IMR-90 (cell line): ENCODE measurements at regions not wholly inside any gene's neighbourhood (a gene's known extent, or its start where the extent isn't known, plus 50 kb on each side); places are given as distances from the start of the nearest gene placed in this dataset.

Experiments
- ATAC-seq: fragments of 200-7000 bp; cut with Tn5 transposase; 2 replicates; pipeline ENCODE4 v1.9.1; 2020; ENCODE audit warnings: low read depth, mild to moderate bottlenecking, moderate library complexity
- BruUV-seq: library from RNA; stranded (reverse); fragments of 400-500 nt; replicated peaks from 2 replicates; lab custom pipeline; 2021; lab: Mats Ljungman, UMichigan
- CTCF ChIA-PET: fragments of 300-600 bp; formaldehyde crosslinking; extraction: SDS; loops from one replicate; lab custom pipeline; 2021; ENCODE audit warnings: antibody characterized with exemption; lab: Yijun Ruan, JAX
- POLR2A ChIA-PET: fragments of 300-600 bp; sonication (Branson Sonifier 250); formaldehyde crosslinking; loops from one replicate; lab custom pipeline; 2022; ENCODE audit warnings: antibody characterized with exemption; ENCODE audit not compliant: unreplicated experiment; lab: Charles Lee
- DNase-seq: peaks from one replicate; pipeline ENCODE4 v3.0.0; 2013
- H2AFZ ChIP-seq: replicated peaks from 2 replicates; pipeline ENCODE3; 2013; ENCODE audit warnings: low read length, mild to moderate bottlenecking; ENCODE audit not compliant: poor library complexity
- H2AK5ac ChIP-seq: 2 replicates; pipeline ENCODE4 v1.6.1; 2013; ENCODE audit warnings: low read depth, low read length, inconsistent platforms
- H2AK9ac ChIP-seq: replicated peaks from 2 replicates; pipeline ENCODE3; 2013; ENCODE audit warnings: mild to moderate bottlenecking, low read depth, low read length, moderate library complexity; ENCODE audit not compliant: poor library complexity
- H2BK120ac ChIP-seq: 2 replicates; pipeline ENCODE4 v1.6.1; 2013; ENCODE audit warnings: low read depth, low read length, inconsistent platforms
- H2BK15ac ChIP-seq: 3 replicates; pipeline ENCODE4 v1.6.1; 2013; ENCODE audit warnings: low read depth, low read length, inconsistent platforms
- H2BK20ac ChIP-seq: 2 replicates; pipeline ENCODE4 v1.6.1; 2013; ENCODE audit warnings: low read depth, mild to moderate bottlenecking, inconsistent platforms, low read length, moderate library complexity
- H2BK5ac ChIP-seq: 2 replicates; pipeline ENCODE4 v1.6.1; 2013; ENCODE audit warnings: mild to moderate bottlenecking, low read depth, low read length, inconsistent platforms; ENCODE audit not compliant: poor library complexity, severe bottlenecking
- H3K14ac ChIP-seq: replicated peaks from 2 replicates; pipeline ENCODE4 v1.6.1; 2013; ENCODE audit warnings: low read depth, low read length, inconsistent platforms
- H3K18ac ChIP-seq: 2 replicates; pipeline ENCODE4 v1.6.1; 2013; ENCODE audit warnings: low read depth, low read length, control low read depth
- H3K23ac ChIP-seq: 2 replicates; pipeline ENCODE4 v1.6.1; 2013; ENCODE audit warnings: low read depth, low read length, inconsistent platforms
- H3K27ac ChIP-seq: 2 replicates; pipeline ENCODE4 v1.5.1; 2013; ENCODE audit warnings: mild to moderate bottlenecking, control low read depth, low read length; ENCODE audit not compliant: insufficient read depth
- H3K27me3 ChIP-seq: 2 replicates; pipeline ENCODE4 v1.6.1; 2013; ENCODE audit warnings: low read length; ENCODE audit not compliant: control insufficient read depth, insufficient read depth
- H3K36me3 ChIP-seq: 2 replicates; pipeline ENCODE4 v1.6.1; 2013; ENCODE audit warnings: low read length, mixed read lengths; ENCODE audit not compliant: control insufficient read depth, insufficient read depth
- H3K4ac ChIP-seq: 2 replicates; pipeline ENCODE4 v1.6.1; 2013; ENCODE audit warnings: low read depth, low read length, inconsistent platforms
- H3K4me1 ChIP-seq: 2 replicates; pipeline ENCODE4 v1.6.1; 2013; ENCODE audit warnings: low read length, mixed read lengths; ENCODE audit not compliant: control insufficient read depth, insufficient read depth
- H3K4me2 ChIP-seq: 2 replicates; pipeline ENCODE4 v1.6.1; 2013; ENCODE audit warnings: low read depth, mild to moderate bottlenecking, control low read depth, low read length, moderate library complexity
- H3K4me3 ChIP-seq: 2 replicates; pipeline ENCODE4 v1.5.1; 2013; ENCODE audit warnings: low read depth, mild to moderate bottlenecking, control low read depth, low read length, moderate library complexity; ENCODE audit not compliant: insufficient read depth
- H3K56ac ChIP-seq: 2 replicates; pipeline ENCODE4 v1.6.1; 2013; ENCODE audit warnings: low read length, inconsistent platforms; ENCODE audit not compliant: insufficient read depth; ENCODE audit errors: extremely low read depth
- H3K79me1 ChIP-seq, 2 experiments: 2 replicates each; pipeline ENCODE4 v1.6.1; 2013; ENCODE audit warnings: low read length in 2 of 2, inconsistent platforms in 1 of 2, low read depth in 1 of 2
- H3K9ac ChIP-seq: 2 replicates; pipeline ENCODE4 v1.6.1; 2013; ENCODE audit warnings: low read depth, low read length, control low read depth
- H3K9me1 ChIP-seq: 2 replicates; pipeline ENCODE4 v1.6.1; 2013; ENCODE audit warnings: low read length, inconsistent platforms; ENCODE audit not compliant: insufficient read depth
- H3K9me3 ChIP-seq: 2 replicates; pipeline ENCODE4 v1.6.1; 2013; ENCODE audit warnings: low read length; ENCODE audit not compliant: control insufficient read depth, insufficient read depth
- H4K20me1 ChIP-seq: 2 replicates; pipeline ENCODE4 v1.6.1; 2013; ENCODE audit warnings: low read length, inconsistent platforms; ENCODE audit not compliant: insufficient read depth
- H4K5ac ChIP-seq: 2 replicates; pipeline ENCODE4 v1.6.1; 2013; ENCODE audit warnings: mild to moderate bottlenecking, low read depth, low read length, control low read depth
- H4K8ac ChIP-seq, 2 experiments: 2 replicates each; pipeline ENCODE4 v1.6.1; 2013; ENCODE audit warnings: low read depth in 2 of 2, low read length in 2 of 2, control low read depth in 1 of 2, inconsistent platforms in 1 of 2
- H4K91ac ChIP-seq: 2 replicates; pipeline ENCODE4 v1.6.1; 2013; ENCODE audit warnings: low read depth, low read length, inconsistent platforms; ENCODE audit not compliant: insufficient read depth
- BHLHE40 ChIP-seq: fragments of 150-350 bp; IDR thresholded peaks from 2 replicates; pipeline ENCODE4 v1.6.1; 2016; ENCODE audit warnings: mild to moderate bottlenecking, low read depth, low read length
- CEBPB ChIP-seq: IDR thresholded peaks from 2 replicates; pipeline ENCODE4 v1.6.1; 2012; ENCODE audit warnings: low read depth, low read length, improper control_type of control experiment
- CHD1 ChIP-seq: IDR thresholded peaks from 2 replicates; pipeline ENCODE4 v1.6.1; 2012; ENCODE audit warnings: low read depth, low read length, improper control_type of control experiment
- FOS ChIP-seq: fragments of 150-350 bp; IDR thresholded peaks from 2 replicates; pipeline ENCODE4 v1.6.1; 2016; ENCODE audit warnings: low read depth, low read length
- MAFK ChIP-seq: IDR thresholded peaks from 2 replicates; pipeline ENCODE4 v1.6.1; 2012; ENCODE audit warnings: low read depth, low read length, improper control_type of control experiment
- MAZ ChIP-seq: IDR thresholded peaks from 2 replicates; pipeline ENCODE4 v1.6.1; 2012; ENCODE audit warnings: low read depth, mild to moderate bottlenecking, low read length, improper control_type of control experiment, moderate library complexity, borderline replicate concordance
- MXI1 ChIP-seq: IDR thresholded peaks from 2 replicates; pipeline ENCODE4 v1.6.1; 2012; ENCODE audit warnings: low read depth, mild to moderate bottlenecking, low read length, moderate library complexity, borderline replicate concordance
- NFE2L2 ChIP-seq: fragments of 150-350 bp; IDR thresholded peaks from 2 replicates; pipeline ENCODE4 v1.6.1; 2016; ENCODE audit warnings: low read depth, mild to moderate bottlenecking, low read length
- POLR2A ChIP-seq: IDR thresholded peaks from 2 replicates; pipeline ENCODE4 v1.6.1; 2012; ENCODE audit warnings: mild to moderate bottlenecking, low read depth, low read length
- RAD21 ChIP-seq: IDR thresholded peaks from 2 replicates; pipeline ENCODE4 v1.6.1; 2012; ENCODE audit warnings: low read length, improper control_type of control experiment
- RCOR1 ChIP-seq: IDR thresholded peaks from 2 replicates; pipeline ENCODE4 v1.6.1; 2012; ENCODE audit warnings: mild to moderate bottlenecking, low read length, improper control_type of control experiment; ENCODE audit not compliant: insufficient replicate concordance
- RFX5 ChIP-seq: IDR thresholded peaks from 2 replicates; pipeline ENCODE4 v1.8.0; 2012; ENCODE audit warnings: low read depth, mild to moderate bottlenecking, low read length, moderate library complexity
- SMC3 ChIP-seq: fragments of 150-350 bp; IDR thresholded peaks from 2 replicates; pipeline ENCODE4 v1.6.1; 2016; ENCODE audit warnings: low read depth, mild to moderate bottlenecking, antibody characterized with exemption, low read length, moderate library complexity
- WGBS, 2 experiments: methylation state at CpG; one replicate each; pipeline versions ENCODE4 v1.1.5 to v1.1.7; 2013; ENCODE audit warnings: missing lambda C conversion rate in 2 of 2; ENCODE audit not compliant: insufficient read length in 1 of 2; ENCODE audit errors: extremely low coverage in 2 of 2; 5-methylcytosine and 5-hydroxymethylcytosine counted together
- dilution Hi-C: fragments of 300-500 bp; cut with HindIII; formaldehyde crosslinking; loops from one replicate; pipeline ENCODE4 v1.14.3; 2018; ENCODE audit warnings: low sequenced_read_pairs; ENCODE audit not compliant: unreplicated experiment
- in situ Hi-C: fragments of 300-500 bp; cut with MboI; formaldehyde crosslinking; loops from 3 replicates; pipeline ENCODE4 v1.14.3; 2019; ENCODE audit warnings: low sequenced_read_pairs, inconsistent platforms, mixed read lengths
- intact Hi-C: fragments of 100-400 bp; cut with micrococcal nuclease; formaldehyde crosslinking; loops from 2 replicates; pipeline ENCODE4 v1.10.0; 2022
- TF ChIP-seq, protein P1 (sequence below): conservative IDR thresholded peaks from 2 replicates; pipeline ENCODE4 v1.5.1; 2012; ENCODE audit warnings: mild to moderate bottlenecking, low read depth, low read length, improper control_type of control experiment
- TF ChIP-seq, protein P2 (sequence below): fragments of 150-350 bp; IDR thresholded peaks from 2 replicates; pipeline ENCODE4 v1.6.1; 2017; ENCODE audit warnings: mild to moderate bottlenecking, antibody characterized with exemption, low read length, low read depth
- TF ChIP-seq, protein P3 (sequence below): fragments of 150-350 bp; IDR thresholded peaks from 2 replicates; pipeline ENCODE4 v1.6.1; 2016; ENCODE audit warnings: low read depth, mild to moderate bottlenecking, low read length, moderate library complexity, borderline replicate concordance

DNA sequence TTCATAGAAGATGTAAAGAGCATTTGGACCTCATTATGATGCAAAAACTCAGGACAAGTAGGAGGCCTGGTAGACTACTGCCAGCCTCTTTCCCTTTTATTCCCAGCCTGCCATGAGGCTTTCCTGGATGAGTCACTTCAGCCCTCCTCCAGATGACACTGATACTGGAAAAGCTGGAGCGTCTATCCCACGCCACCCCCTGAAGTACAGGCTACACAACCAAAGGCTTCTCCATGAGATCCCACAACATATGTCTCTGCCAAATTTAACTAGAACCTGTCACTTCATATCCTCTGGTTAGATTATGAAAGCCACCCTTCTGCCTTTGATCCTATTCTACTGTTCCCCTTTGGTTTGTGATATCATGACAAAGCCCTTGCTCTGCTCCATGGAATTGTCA lies 56.1 kb upstream of the CPNE4 start:
- Histone ChIP-seq H3K4me1 (no peaks in the 10 kb centered on the region), H4K91ac (no peak overlapping the region), H3K9ac (no peak overlapping the region), H3K9me1 (no peaks in the 10 kb centered on the region), H3K79me1 (no peaks in the 10 kb centered on the region), H2AFZ (no peak overlapping the region), H4K8ac (no peak overlapping the region), H3K56ac (no peak overlapping the region), H2BK120ac (no peak overlapping the region), H3K27ac (no peak overlapping the region), H2BK5ac (no peak overlapping the region), H3K14ac (no peak overlapping the region), H3K27me3 (no peaks in the 10 kb centered on the region), H2AK5ac (no peak overlapping the region), H2BK15ac (no peak overlapping the region), H3K4me3 (no peak overlapping the region), H3K9me3 (no peaks in the 10 kb centered on the region), H2AK9ac (no peak overlapping the region), H3K23ac (no peak overlapping the region), H4K5ac (no peak overlapping the region), H3K18ac (no peak overlapping the region), H3K36me3 (no peaks in the 10 kb centered on the region), H3K4ac (no peak overlapping the region), H2BK20ac (no peak overlapping the region), H4K20me1 (no peaks in the 10 kb centered on the region), H3K4me2 (no peak overlapping the region)
- ChIA-PET POLR2A (no interaction called here), CTCF (no interaction called here)
- in situ Hi-C loops: no loop called here
- BruUV-seq: no TSS peak
- no peak for TF ChIP-seq RAD21
- TF ChIP-seq, protein P1, sequence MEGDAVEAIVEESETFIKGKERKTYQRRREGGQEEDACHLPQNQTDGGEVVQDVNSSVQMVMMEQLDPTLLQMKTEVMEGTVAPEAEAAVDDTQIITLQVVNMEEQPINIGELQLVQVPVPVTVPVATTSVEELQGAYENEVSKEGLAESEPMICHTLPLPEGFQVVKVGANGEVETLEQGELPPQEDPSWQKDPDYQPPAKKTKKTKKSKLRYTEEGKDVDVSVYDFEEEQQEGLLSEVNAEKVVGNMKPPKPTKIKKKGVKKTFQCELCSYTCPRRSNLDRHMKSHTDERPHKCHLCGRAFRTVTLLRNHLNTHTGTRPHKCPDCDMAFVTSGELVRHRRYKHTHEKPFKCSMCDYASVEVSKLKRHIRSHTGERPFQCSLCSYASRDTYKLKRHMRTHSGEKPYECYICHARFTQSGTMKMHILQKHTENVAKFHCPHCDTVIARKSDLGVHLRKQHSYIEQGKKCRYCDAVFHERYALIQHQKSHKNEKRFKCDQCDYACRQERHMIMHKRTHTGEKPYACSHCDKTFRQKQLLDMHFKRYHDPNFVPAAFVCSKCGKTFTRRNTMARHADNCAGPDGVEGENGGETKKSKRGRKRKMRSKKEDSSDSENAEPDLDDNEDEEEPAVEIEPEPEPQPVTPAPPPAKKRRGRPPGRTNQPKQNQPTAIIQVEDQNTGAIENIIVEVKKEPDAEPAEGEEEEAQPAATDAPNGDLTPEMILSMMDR: no peak
- no peak for TF ChIP-seq MXI1
- TF ChIP-seq RFX5: no peak
- TF ChIP-seq, protein P2, sequence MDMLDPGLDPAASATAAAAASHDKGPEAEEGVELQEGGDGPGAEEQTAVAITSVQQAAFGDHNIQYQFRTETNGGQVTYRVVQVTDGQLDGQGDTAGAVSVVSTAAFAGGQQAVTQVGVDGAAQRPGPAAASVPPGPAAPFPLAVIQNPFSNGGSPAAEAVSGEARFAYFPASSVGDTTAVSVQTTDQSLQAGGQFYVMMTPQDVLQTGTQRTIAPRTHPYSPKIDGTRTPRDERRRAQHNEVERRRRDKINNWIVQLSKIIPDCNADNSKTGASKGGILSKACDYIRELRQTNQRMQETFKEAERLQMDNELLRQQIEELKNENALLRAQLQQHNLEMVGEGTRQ: no peak
- no peak for TF ChIP-seq MAFK
- TF ChIP-seq, protein P3, sequence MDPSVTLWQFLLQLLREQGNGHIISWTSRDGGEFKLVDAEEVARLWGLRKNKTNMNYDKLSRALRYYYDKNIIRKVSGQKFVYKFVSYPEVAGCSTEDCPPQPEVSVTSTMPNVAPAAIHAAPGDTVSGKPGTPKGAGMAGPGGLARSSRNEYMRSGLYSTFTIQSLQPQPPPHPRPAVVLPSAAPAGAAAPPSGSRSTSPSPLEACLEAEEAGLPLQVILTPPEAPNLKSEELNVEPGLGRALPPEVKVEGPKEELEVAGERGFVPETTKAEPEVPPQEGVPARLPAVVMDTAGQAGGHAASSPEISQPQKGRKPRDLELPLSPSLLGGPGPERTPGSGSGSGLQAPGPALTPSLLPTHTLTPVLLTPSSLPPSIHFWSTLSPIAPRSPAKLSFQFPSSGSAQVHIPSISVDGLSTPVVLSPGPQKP: no peak
- no peak for TF ChIP-seq RCOR1
- TF ChIP-seq NFE2L2: no peak
- no peak for TF ChIP-seq CEBPB
- no peak for TF ChIP-seq MAZ
- TF ChIP-seq BHLHE40: no peak
- TF ChIP-seq CHD1: no peak
- no peak for TF ChIP-seq SMC3
- no peak for TF ChIP-seq POLR2A
- TF ChIP-seq FOS: no peak
- dilution Hi-C loops: no loop called here
- DNase-seq (peak; percentile 1), ATAC-seq (no peak)
- intact Hi-C loops: no loop called here
- WGBS, 2 experiments: no CpG with 5 or more reads among the region's 2 CpGs
